Psoas muscle (tissue), 7 donors: ENCODE measurements at regions not wholly inside any gene's neighbourhood (a gene's known extent, or its start where the extent isn't known, plus 50 kb on each side); places are given as distances from the start of the nearest gene placed in this dataset.
A peak's percentile ranks its signal among the peaks of the same experiment; 100 is the strongest.

ENCODE experiments used
- ATAC-seq, 4 donors: fragments of 200-7000 bp; cut with Tn5 transposase; one replicate each; pipeline ENCODE4 v1.9.1; 2020; ENCODE audit warnings: moderate library complexity in 3 of 4, mild to moderate bottlenecking in 2 of 4
- DNase-seq, 2 donors: peaks; one replicate each; pipeline ENCODE4 v3.0.0-alpha.2; 2020
- H3K27ac ChIP-seq: fragments of 200-600 bp; one replicate; pipeline ENCODE4 v1.8.0; 2022
- H3K27me3 ChIP-seq, 3 donors: fragments of 200-600 bp in 1 of 3; one replicate each; pipeline versions ENCODE4 v1.6.1 to v1.8.0; 2013 to 2022; ENCODE audit warnings: low read length in 2 of 3, mild to moderate bottlenecking in 2 of 3, moderate library complexity in 1 of 3; ENCODE audit not compliant: insufficient read depth in 3 of 3
- H3K36me3 ChIP-seq, 2 donors: fragments of 200-600 bp in 1 of 2; one replicate each; pipeline versions ENCODE4 v1.6.1 to v1.8.0; 2013 to 2022; ENCODE audit warnings: low read depth in 1 of 2, mild to moderate bottlenecking in 1 of 2, moderate library complexity in 1 of 2; ENCODE audit not compliant: insufficient read depth in 1 of 2
- H3K4me1 ChIP-seq: fragments of 200-600 bp; one replicate; pipeline ENCODE4 v1.8.0; 2022
- H3K4me3 ChIP-seq: fragments of 200-600 bp; one replicate; pipeline ENCODE4 v1.8.0; 2022; ENCODE audit warnings: mild to moderate bottlenecking
- H3K9me3 ChIP-seq: fragments of 200-600 bp; one replicate; pipeline ENCODE4 v1.8.0; 2022
- WGBS, 3 donors: extraction: QIAGEN DNeasy Blood & Tissue Kit; methylation state at CpG; one replicate each; pipeline versions ENCODE4 v1.1.6 to v1.1.7; 2013; 5-methylcytosine and 5-hydroxymethylcytosine counted together
- intact Hi-C, 2 donors: fragments of 100-400 bp; cut with DNase I; formaldehyde crosslinking; loops; one replicate each; pipeline versions ENCODE4 v1.11.0 to v1.14.2; 2022
- TF ChIP-seq, protein P1 (sequence below): fragments of 200-600 bp; IDR thresholded peaks from one replicate; pipeline ENCODE4 v1.8.0; 2022; ENCODE audit warnings: antibody characterized with exemption
- donor health status: healthy with polysubstance abuse.
- donor health status: DM: no; HTN: no; CAD: no; lungs with moderate emphysema.
- donor health status: Bipolar disorder and iron deficiency.
- donor health status: healthy.
- donor health status: DM: yes; HTN: yes; CAD: no.
- donor health status: DM: no; HTN: no; CAD: no.
- donor health status: DM: yes; HTN: yes; CAD: no.

DNA sequence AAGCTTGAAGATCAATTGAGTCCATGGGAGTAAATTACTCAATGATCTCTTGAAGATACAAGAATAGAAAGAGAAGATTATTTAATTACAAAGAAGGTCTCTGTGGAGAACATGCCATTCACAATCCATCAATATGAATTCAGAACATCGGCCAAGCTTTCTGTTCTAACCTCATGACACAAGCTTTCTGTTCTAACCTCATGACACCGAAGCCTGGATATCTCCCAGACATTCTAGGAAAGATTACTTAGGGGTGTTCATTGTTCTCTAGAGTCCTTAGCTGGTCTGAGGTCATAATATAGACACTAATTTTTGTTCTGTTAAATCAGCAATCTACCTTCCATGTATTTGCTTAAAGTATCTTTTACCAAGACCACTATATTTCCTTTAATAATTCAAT lies 95.5 kb downstream of the RDH14 start:
- no peak overlapping the region for H3K27ac ChIP-seq
- H3K36me3 ChIP-seq, result no peaks in the 10 kb centered on the region
- WGBS, 3 donors, result 80 to 84% (median 82%) methylated on average over 2 of the region's 2 CpGs
- no peaks in the 10 kb centered on the region for H3K4me1 ChIP-seq
- H3K27me3 ChIP-seq, result no peaks in the 10 kb centered on the region
- TF ChIP-seq, protein P1, sequence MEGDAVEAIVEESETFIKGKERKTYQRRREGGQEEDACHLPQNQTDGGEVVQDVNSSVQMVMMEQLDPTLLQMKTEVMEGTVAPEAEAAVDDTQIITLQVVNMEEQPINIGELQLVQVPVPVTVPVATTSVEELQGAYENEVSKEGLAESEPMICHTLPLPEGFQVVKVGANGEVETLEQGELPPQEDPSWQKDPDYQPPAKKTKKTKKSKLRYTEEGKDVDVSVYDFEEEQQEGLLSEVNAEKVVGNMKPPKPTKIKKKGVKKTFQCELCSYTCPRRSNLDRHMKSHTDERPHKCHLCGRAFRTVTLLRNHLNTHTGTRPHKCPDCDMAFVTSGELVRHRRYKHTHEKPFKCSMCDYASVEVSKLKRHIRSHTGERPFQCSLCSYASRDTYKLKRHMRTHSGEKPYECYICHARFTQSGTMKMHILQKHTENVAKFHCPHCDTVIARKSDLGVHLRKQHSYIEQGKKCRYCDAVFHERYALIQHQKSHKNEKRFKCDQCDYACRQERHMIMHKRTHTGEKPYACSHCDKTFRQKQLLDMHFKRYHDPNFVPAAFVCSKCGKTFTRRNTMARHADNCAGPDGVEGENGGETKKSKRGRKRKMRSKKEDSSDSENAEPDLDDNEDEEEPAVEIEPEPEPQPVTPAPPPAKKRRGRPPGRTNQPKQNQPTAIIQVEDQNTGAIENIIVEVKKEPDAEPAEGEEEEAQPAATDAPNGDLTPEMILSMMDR, result no peak
- H3K9me3 ChIP-seq, result no peaks in the 10 kb centered on the region
- no peak for DNase-seq
- no peak for ATAC-seq
- no peak overlapping the region for H3K4me3 ChIP-seq
- intact Hi-C loops, result no loop called here

DNA sequence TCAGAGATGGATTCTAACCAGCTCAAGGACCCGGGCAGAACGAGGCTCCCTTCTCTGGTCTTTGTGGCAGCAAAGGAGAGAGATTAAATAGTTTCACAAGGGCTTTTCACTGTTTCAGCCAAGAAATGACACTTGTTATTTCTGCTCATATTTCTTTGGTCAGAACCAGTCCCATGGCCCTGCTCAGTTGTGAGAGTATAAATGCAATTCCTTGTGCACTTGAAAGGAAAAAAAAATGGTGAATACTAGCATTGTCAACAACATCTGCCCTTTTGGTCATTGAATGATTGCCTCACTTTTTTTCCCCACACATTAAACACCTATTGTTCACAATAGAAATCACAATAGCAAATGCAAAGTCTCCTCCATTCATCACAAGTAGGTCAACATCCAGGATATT lies 104.4 kb downstream of the RDH14 start:
- 16 to 39% (median 25%) methylated on average over 2 of the region's 2 CpGs for WGBS, 3 donors
- ATAC-seq (peak; percentile 23 to 60 (median 27)), DNase-seq (no peak)
- no peak overlapping the region for H3K4me3 ChIP-seq
- intact Hi-C loops, result no loop called here
- H3K4me1 ChIP-seq, result peaks cover 16% of the 10 kb centered on the region
- no peaks in the 10 kb centered on the region for H3K36me3 ChIP-seq
- TF ChIP-seq, protein P1, result no peak
- H3K27me3 ChIP-seq, result no peaks in the 10 kb centered on the region
- H3K9me3 ChIP-seq, result no peaks in the 10 kb centered on the region
- H3K27ac ChIP-seq, result peak overlapping the region; percentile 54

DNA sequence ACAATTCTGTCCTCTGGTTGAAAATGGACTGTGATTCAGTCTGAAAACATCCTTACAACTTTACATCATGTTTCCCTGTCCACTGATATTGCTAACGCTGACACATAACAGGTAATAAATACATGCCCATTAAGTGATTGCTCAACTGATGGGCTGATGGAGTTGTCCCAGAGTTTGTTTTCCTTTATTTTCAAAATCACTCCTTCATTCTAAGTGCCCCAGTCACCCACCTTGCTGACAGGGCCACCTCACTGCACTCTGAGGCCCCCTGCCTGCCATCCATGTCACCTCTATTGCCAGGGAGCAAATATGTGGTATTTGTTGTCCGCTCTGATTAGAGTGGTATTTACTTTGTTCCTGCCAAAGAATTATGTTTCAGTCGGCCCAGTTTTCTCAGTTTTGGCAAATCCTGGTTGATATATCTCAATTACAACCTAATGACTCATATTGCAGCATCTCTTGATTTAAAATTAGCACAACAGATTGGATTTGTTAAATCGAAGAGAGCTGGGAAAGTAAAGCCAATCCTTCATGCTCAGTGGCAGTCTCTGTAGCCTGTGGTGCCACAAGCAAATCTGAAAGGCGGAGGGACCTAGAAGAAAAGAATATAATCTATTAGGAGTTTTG lies 105.1 kb downstream of the RDH14 start:
- peak; percentile 17 to 59 for DNase-seq
- TF ChIP-seq, protein P1, result peak; percentile 32
- peak; percentile 71 to 92 (median 86) for ATAC-seq

DNA sequence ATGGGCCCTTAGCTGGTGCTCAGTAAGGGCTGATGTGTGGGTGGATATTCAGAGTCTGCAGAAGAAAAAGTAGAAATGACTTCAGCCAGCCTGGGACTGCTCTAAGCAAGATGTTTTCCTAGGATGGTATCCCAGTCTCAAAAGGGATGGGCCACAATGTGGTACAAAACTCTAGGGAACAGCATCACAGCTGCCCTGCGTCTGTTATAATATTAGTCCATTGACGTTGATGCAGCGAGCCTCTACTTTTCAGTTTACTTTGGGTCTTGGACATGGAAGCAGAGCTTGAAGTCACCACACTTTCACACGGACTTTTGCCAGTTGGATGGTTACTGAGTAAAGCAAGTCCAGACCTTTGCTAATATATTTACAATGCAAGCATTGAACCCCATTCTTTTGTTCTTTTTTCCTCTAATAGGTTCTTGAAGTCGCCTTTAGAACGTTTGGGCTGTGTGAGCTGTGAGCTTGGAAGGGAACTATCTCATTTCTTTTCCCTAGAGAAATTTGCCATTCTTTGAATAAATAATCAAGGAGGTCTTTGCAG lies 105.7 kb downstream of the RDH14 start:
- Histone ChIP-seq H3K27me3 (no peaks in the 10 kb centered on the region), H3K4me3 (no peak overlapping the region), H3K4me1 (peaks cover 16% of the 10 kb centered on the region), H3K36me3 (no peaks in the 10 kb centered on the region), H3K27ac (peak overlapping the region; percentile 54), H3K9me3 (no peaks in the 10 kb centered on the region)
- ATAC-seq (peak in 3 of 4 donors; percentile 9 to 54 (median 11)), DNase-seq (no peak)
- 46 to 61% (median 51%) methylated on average over 6 of the region's 6 CpGs for WGBS, 3 donors
- TF ChIP-seq, protein P1, result no peak
- intact Hi-C loops, result loop anchor here in 1 of 2 donors (5.0 kb wide), 1 partner anchor 1403 kb away; no protein-coding TSS in a partner anchor

More for the DNA sequence above, 105.1 kb downstream of the RDH14 start:
- Histone ChIP-seq H3K4me3 (peak overlapping the region; percentile 19), H3K27ac (peak overlapping the region; percentile 54), H3K36me3 (no peaks in the 10 kb centered on the region), H3K4me1 (peaks cover 16% of the 10 kb centered on the region), H3K27me3 (no peaks in the 10 kb centered on the region), H3K9me3 (no peaks in the 10 kb centered on the region)
- WGBS, 3 donors, result 26 to 41% (median 28%) methylated on average over 5 of the region's 5 CpGs
- intact Hi-C loops, result no loop called here
